ENCODE measurements at regions not wholly inside any gene's neighbourhood (a gene's known extent, or its start where the extent isn't known, plus 50 kb on each side); places are given as distances from the start of the nearest gene placed in this dataset.

DNA sequence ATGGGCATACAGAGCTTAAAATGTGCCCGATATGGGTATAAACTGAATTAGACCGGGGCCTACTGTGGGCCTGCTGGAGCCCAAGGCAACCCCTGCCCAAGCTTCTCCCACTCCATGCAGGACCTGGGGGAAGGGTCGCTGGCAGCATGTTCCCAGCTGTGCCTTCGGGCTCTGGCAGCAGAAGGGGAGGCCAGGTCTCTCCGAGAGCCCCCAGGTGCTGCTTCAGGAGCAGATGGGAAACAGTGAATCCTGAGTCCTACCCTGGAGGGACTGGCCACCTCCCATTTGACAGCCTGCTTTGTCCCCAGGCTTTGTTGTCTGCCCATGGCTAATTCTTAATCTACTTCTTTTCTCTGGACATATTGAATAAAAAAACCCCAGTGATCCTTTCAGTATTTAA is 315.6 kb upstream of the B3GAT1 start:
- WGBS, 2 donors (ENCODE audit: low coverage in 1 of 2), result 100% methylated on average over 1 of the region's 5 CpGs; no CpG with 5 or more reads in 1 of the 2 donors
- Histone ChIP-seq H3K27me3 (peaks cover 9% of the 10 kb centered on the region), H3K4me1 (peaks cover 0 to 31% (median 2%) of the 10 kb centered on the region in 3 donors), H3K36me3 (no peaks in the 10 kb centered on the region), H3K9me3 (no peaks in the 10 kb centered on the region), H3K4me3 (no peak overlapping the region), H3K27ac (no peak overlapping the region)
- TF ChIP-seq POLR2AphosphoS5 (IDR thresholded peaks at IDR 0.05), result no peak
- no peak for TF ChIP-seq POLR2A (IDR thresholded peaks at IDR 0.05)
- no peak for TF ChIP-seq EP300 (IDR thresholded peaks at IDR 0.05)
- TF ChIP-seq, protein P1, sequence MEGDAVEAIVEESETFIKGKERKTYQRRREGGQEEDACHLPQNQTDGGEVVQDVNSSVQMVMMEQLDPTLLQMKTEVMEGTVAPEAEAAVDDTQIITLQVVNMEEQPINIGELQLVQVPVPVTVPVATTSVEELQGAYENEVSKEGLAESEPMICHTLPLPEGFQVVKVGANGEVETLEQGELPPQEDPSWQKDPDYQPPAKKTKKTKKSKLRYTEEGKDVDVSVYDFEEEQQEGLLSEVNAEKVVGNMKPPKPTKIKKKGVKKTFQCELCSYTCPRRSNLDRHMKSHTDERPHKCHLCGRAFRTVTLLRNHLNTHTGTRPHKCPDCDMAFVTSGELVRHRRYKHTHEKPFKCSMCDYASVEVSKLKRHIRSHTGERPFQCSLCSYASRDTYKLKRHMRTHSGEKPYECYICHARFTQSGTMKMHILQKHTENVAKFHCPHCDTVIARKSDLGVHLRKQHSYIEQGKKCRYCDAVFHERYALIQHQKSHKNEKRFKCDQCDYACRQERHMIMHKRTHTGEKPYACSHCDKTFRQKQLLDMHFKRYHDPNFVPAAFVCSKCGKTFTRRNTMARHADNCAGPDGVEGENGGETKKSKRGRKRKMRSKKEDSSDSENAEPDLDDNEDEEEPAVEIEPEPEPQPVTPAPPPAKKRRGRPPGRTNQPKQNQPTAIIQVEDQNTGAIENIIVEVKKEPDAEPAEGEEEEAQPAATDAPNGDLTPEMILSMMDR (IDR thresholded peaks at IDR 0.05), result no peak
- no peak for ATAC-seq

DNA sequence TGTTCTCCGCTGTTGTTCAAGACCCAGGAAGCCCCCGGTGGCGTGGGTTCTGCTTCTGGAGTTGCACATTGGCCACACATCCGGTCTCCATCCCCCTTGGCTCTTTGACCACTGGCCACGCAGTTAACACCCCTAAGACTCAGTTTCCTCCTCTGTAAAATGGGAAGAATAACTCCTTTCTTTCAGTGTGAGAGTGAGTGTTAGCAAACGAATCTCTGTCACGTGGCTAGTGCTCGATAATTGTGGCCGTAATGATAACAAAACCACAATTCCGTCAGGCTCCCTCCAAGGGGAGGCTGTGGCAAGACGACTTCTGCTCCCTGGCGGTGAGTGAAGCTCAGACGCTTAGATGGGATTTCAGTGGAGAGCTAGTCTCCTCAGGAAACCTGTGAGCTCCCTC is 315.2 kb upstream of the B3GAT1 start:
- Histone ChIP-seq H3K9me3 (no peaks in the 10 kb centered on the region), H3K36me3 (no peaks in the 10 kb centered on the region), H3K27me3 (peaks cover 9% of the 10 kb centered on the region), H3K27ac (no peak overlapping the region), H3K4me1 (peaks cover 0 to 31% (median 2%) of the 10 kb centered on the region in 3 donors), H3K4me3 (no peak overlapping the region)
- WGBS, 2 donors (ENCODE audit: low coverage in 1 of 2), result 78 to 96% methylated on average over 4 to 12 of the region's 13 CpGs
- ATAC-seq, result no peak
- TF ChIP-seq EP300 (IDR thresholded peaks at IDR 0.05) (no peak), POLR2AphosphoS5 (IDR thresholded peaks at IDR 0.05) (no peak), POLR2A (IDR thresholded peaks at IDR 0.05) (no peak)
- TF ChIP-seq, protein P1 (IDR thresholded peaks at IDR 0.05), result no peak

DNA sequence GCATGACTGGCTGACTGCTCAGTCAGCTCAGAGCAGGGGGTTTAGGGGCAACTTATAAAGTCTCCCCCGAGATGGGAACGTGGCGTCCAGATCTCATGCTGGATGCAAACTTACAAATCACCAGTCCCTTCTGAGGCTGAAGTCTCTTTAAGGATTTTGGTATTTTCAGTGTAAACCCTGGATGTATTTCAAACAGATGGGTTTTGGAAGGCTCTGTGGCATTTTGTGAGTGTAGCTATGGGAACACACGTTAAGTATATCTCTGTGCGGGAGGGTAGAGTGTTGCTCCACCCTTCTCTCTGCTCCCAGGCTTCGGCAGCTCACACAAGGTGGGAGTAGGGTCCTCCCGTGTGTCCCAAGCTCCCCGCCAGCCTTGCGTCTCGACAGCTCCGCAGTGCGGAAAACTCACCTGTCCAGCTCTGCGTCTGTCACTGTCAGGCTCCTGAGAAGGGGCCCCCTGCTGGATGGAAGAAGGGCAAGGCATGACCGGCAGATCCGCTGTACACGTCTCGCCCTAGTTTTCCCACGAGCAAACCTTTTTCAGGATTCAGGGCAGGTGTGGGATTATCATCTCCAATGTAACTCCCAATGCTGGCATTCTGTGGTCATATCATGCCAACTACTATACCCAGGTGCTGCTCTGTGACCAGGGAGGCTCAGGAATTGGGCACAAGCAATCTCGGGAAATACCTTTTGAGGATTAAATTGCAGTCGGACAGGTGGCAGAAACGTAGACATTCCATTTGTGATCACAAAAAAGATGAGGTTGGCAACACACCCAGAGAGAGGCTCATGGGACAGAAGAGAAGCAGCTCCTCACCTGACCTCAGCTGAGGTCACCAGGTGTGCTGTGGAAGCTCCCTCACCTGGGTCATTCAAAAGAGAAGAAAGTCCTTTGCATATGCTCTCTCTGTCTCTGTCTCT is 313.9 kb upstream of the B3GAT1 start:
- H3K36me3 ChIP-seq, result no peaks in the 10 kb centered on the region
- no peak for ATAC-seq
- no peak overlapping the region for H3K4me3 ChIP-seq
- H3K4me1 ChIP-seq, result peaks cover 0 to 23% (median 2%) of the 10 kb centered on the region in 3 donors
- WGBS, 2 donors (ENCODE audit: low coverage in 1 of 2), result 37 to 80% methylated on average over 1 to 8 of the region's 21 CpGs
- peaks cover 9% of the 10 kb centered on the region for H3K27me3 ChIP-seq
- H3K9me3 ChIP-seq, result no peaks in the 10 kb centered on the region
- no peak overlapping the region for H3K27ac ChIP-seq
- no peak for TF ChIP-seq POLR2AphosphoS5 (IDR thresholded peaks at IDR 0.05)
- TF ChIP-seq, protein P1 (IDR thresholded peaks at IDR 0.05), result peak in 2 of 4 experiments; percentile 43 to 46

DNA sequence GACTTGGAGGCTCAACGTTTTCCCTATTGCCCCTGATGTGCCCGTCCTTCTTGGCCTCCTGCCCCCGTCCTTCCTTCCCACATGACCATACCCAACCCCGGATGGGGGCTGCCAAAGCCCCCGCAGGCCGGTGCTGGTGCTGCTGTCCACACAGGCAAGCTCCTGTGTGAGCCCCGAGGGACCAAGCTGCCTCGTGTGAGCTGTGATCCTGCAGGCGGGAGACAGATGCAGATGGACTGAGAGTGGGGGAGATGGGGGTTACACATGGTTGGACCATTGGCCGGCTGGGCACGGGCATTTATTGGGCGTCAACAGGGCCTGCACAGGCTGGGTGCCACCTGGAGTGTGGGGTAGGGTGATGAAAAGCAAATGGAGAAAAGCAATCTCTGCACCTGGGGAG is 313.2 kb upstream of the B3GAT1 start:
- ATAC-seq, result no peak

More for the DNA sequence above, 313.2 kb upstream of the B3GAT1 start:
- H3K4me1 ChIP-seq, result peaks cover 0 to 18% (median 2%) of the 10 kb centered on the region in 3 donors
- whole genome bisulfite sequencing, 2 donors (ENCODE audit: low coverage in 1 of 2), result 60% methylated on average over 1 of the region's 12 CpGs; no CpG with 5 or more reads in 1 of the 2 donors
- no peaks in the 10 kb centered on the region for H3K9me3 ChIP-seq
- H3K36me3 ChIP-seq, result no peaks in the 10 kb centered on the region
- no peak overlapping the region for H3K4me3 ChIP-seq
- TF ChIP-seq POLR2AphosphoS5 (IDR thresholded peaks at IDR 0.05), result no peak
- TF ChIP-seq POLR2A (IDR thresholded peaks at IDR 0.05), result no peak
- TF ChIP-seq, protein P1 (IDR thresholded peaks at IDR 0.05), result no peak
- TF ChIP-seq EP300 (IDR thresholded peaks at IDR 0.05), result no peak
- peaks cover 9% of the 10 kb centered on the region for H3K27me3 ChIP-seq
- no peak overlapping the region for H3K27ac ChIP-seq
